ENCODE measurements at regions not wholly inside any gene's neighbourhood (a gene's known extent, or its start where the extent isn't known, plus 50 kb on each side); places are given as distances from the start of the nearest gene placed in this dataset.

DNA sequence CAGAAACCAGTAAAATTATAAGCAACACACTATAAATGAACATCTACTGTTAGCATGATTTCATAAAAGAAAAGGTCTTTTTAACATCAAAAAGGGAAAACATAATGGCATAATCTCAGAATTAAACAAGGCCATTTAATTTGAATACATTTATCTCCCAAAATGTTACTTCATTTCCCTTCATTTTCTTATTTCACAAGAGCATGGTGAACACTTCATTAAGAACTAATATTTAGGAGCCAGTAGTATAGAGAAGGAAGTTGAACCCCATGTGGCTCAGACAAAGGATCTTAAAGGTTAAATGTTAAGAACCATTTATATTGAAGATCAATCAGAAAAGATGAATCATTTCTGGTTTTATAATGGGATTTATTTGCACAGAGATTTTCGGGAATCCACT is 981.7 kb downstream of the TTLL7 start:
- no peak overlapping the region for H2BK20ac ChIP-seq (ENCODE audit: low read depth, low read length)
- ATAC-seq (ENCODE audit: low read depth) (no peak), DNase-seq (no peak)
- in situ Hi-C loops (cut with MboI; ENCODE audit: low sequenced_read_pairs) (no loop called here), dilution Hi-C loops (cut with HindIII; ENCODE audit: low sequenced_read_pairs, unreplicated experiment) (no loop called here), intact Hi-C loops (cut with micrococcal nuclease) (no loop called here)
- H3K79me1 ChIP-seq (ENCODE audit: low read depth in 1 of 2, low read length in 2 of 2) = no peaks in the 10 kb centered on the region
- H2AK9ac ChIP-seq (replicated peaks; ENCODE audit: low read depth, low read length, poor library complexity) = no peak overlapping the region
- no peak overlapping the region for H2BK5ac ChIP-seq (ENCODE audit: low read depth, low read length, poor library complexity, severe bottlenecking)
- no peak overlapping the region for H3K14ac ChIP-seq (replicated peaks; ENCODE audit: low read depth, low read length)
- H4K5ac ChIP-seq (ENCODE audit: low read depth, low read length) = no peak overlapping the region
- no peak overlapping the region for H2AFZ ChIP-seq (replicated peaks; ENCODE audit: low read length, poor library complexity)
- H3K56ac ChIP-seq (ENCODE audit: extremely low read depth, insufficient read depth, low read length) = no peak overlapping the region
- H3K4ac ChIP-seq (ENCODE audit: low read depth, low read length) = no peak overlapping the region
- ChIA-PET CTCF (no interaction called here), POLR2A (ENCODE audit: unreplicated experiment) (no interaction called here)
- no peaks in the 10 kb centered on the region for H3K27me3 ChIP-seq (ENCODE audit: control insufficient read depth, insufficient read depth, low read length)
- no peaks in the 10 kb centered on the region for H3K9me1 ChIP-seq (ENCODE audit: insufficient read depth, low read length)
- H3K18ac ChIP-seq (ENCODE audit: low read depth, low read length) = no peak overlapping the region
- no peak overlapping the region for H4K91ac ChIP-seq (ENCODE audit: insufficient read depth, low read depth, low read length)
- no peak overlapping the region for H2BK120ac ChIP-seq (ENCODE audit: low read depth, low read length)
- BruUV-seq (replicated peaks) = no TSS peak
- no peaks in the 10 kb centered on the region for H3K36me3 ChIP-seq (ENCODE audit: control insufficient read depth, insufficient read depth, low read length)
- H3K23ac ChIP-seq (ENCODE audit: low read depth, low read length) = no peak overlapping the region
- H3K27ac ChIP-seq (ENCODE audit: insufficient read depth, low read length) = no peak overlapping the region
- no peak overlapping the region for H3K9ac ChIP-seq (ENCODE audit: low read depth, low read length)
- no peak overlapping the region for H2AK5ac ChIP-seq (ENCODE audit: low read depth, low read length)
- H3K4me1 ChIP-seq (ENCODE audit: control insufficient read depth, insufficient read depth, low read length) = no peaks in the 10 kb centered on the region
- no peak overlapping the region for H2BK15ac ChIP-seq (ENCODE audit: low read depth, low read length)
- H3K4me2 ChIP-seq (ENCODE audit: low read depth, low read length) = no peak overlapping the region
- WGBS, 2 experiments (ENCODE audit: extremely low coverage in 2 of 2, insufficient read length in 1 of 2) = no CpG with 5 or more reads among the region's 1 CpG
- no peak overlapping the region for H3K4me3 ChIP-seq (ENCODE audit: insufficient read depth, low read depth, low read length)
- no peak overlapping the region for H4K8ac ChIP-seq (ENCODE audit: low read depth in 2 of 2, low read length in 2 of 2)
- peaks cover 3% of the 10 kb centered on the region; the same call in 1 of the 2 replicates for H3K9me3 ChIP-seq (ENCODE audit: control insufficient read depth, insufficient read depth, low read length)
- no peaks in the 10 kb centered on the region for H4K20me1 ChIP-seq (ENCODE audit: insufficient read depth, low read length)
- TF ChIP-seq MXI1 (IDR thresholded peaks at IDR 0.05; ENCODE audit: borderline replicate concordance, low read depth, low read length) (no peak), RAD21 (IDR thresholded peaks at IDR 0.05; ENCODE audit: low read length) (no peak), CTCF (conservative IDR thresholded peaks at IDR 0.05; ENCODE audit: low read depth, low read length) (no peak), POLR2A (IDR thresholded peaks at IDR 0.05; ENCODE audit: low read depth, low read length) (no peak), ELK1 (IDR thresholded peaks at IDR 0.05; ENCODE audit: borderline replicate concordance, low read depth, low read length) (no peak), BHLHE40 (IDR thresholded peaks at IDR 0.05; ENCODE audit: low read depth, low read length) (no peak)
